ENCODE measurements at regions not wholly inside any gene's neighbourhood (a gene's known extent, or its start where the extent isn't known, plus 50 kb on each side); places are given as distances from the start of the nearest gene placed in this dataset.

DNA sequence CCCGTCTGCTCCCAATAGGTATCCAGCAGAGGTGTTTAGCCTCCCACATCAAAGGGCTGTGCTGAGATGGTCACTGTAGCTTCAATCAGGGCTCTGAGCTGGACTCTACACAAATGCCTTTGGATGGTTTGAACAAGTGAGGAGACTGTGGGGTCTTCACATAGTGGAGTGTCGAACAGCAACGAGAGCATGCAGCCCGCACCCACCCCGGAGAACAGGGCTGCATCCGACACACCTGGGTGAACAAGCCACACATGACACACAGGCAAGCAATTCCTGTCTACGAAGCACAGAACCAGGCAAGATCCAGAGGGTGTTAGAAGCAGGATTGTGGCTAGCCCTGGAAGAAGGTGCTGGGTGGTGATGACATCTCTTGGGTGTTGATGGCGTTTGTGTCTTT, 58.0 kb upstream of the FGF3 start:
- H3K4me2 ChIP-seq (ENCODE audit: insufficient read depth in 1 of 2, low read depth in 2 of 2, low read length in 2 of 2) = no peak overlapping the region
- POLR2A ChIA-PET (ENCODE audit: partially characterized antibody) = interaction anchor here (1.2 kb wide), 1 partner anchor 10 kb away, joined by 3 read pairs; no protein-coding TSS in a partner anchor
- H3K4me1 ChIP-seq (replicated peaks in 1 of 4; ENCODE audit: control insufficient read depth in 3 of 4, insufficient read depth in 4 of 4, low read length in 3 of 4) = peaks cover 0 to 8% (median 1%) of the 10 kb centered on the region in 4 experiments; a peak in 4 of 7 replicates
- no peak overlapping the region for H3K4me3 ChIP-seq (ENCODE audit: extremely low read depth in 1 of 4, insufficient read depth in 2 of 4, low read depth in 3 of 4, low read length in 4 of 4)
- WGBS, 2 experiments (ENCODE audit: extremely low coverage in 1 of 2, insufficient coverage in 1 of 2, insufficient read length in 1 of 2, insufficient replicate concordance in 2 of 2, low coverage in 1 of 2, low lambda C conversion rate in 2 of 2, missing lambda C conversion rate in 1 of 2) = 89% methylated on average over 8 of the region's 8 CpGs; no CpG with 5 or more reads in 1 of the 2 experiments
- no peaks in the 10 kb centered on the region for H3K79me2 ChIP-seq (ENCODE audit: control insufficient read depth in 1 of 2, insufficient read depth in 2 of 2, low read length in 2 of 2)
- H3K14ac ChIP-seq (ENCODE audit: insufficient read length) = no peak overlapping the region
- no peak overlapping the region for H2BK12ac ChIP-seq (ENCODE audit: low read depth, low read length)
- no peak overlapping the region for H3K56ac ChIP-seq (replicated peaks; ENCODE audit: insufficient read length, low read depth, low read length)
- no peaks in the 10 kb centered on the region for H4K20me1 ChIP-seq (replicated peaks in 1 of 2; ENCODE audit: control insufficient read depth in 1 of 2, insufficient read depth in 2 of 2, low read length in 2 of 2)
- no peak overlapping the region for H2BK5ac ChIP-seq (ENCODE audit: low read depth, low read length)
- TF ChIP-seq BACH1 (IDR thresholded peaks at IDR 0.05; ENCODE audit: low read length) (no peak), ASH2L (IDR thresholded peaks at IDR 0.05; ENCODE audit: low read length) (no peak), HDAC2 (IDR thresholded peaks at IDR 0.05; ENCODE audit: borderline replicate concordance in 1 of 2, low read depth in 2 of 2, low read length in 2 of 2) (no peak), KDM1A (IDR thresholded peaks at IDR 0.05; ENCODE audit: borderline replicate concordance, low read length) (no peak), RXRA (IDR thresholded peaks at IDR 0.05; ENCODE audit: insufficient read depth, low read depth, low read length) (no peak), GABPA (IDR thresholded peaks at IDR 0.05; ENCODE audit: borderline replicate concordance, insufficient read depth, low read length) (no peak)
- H2AFZ ChIP-seq (ENCODE audit: low read length) = no peak overlapping the region
- H3K23me2 ChIP-seq (ENCODE audit: low read depth, low read length) = 0 out of 2 replicates have a peak, but pooled peaks cover 2% of the 10 kb centered on the region
- H3K27ac ChIP-seq (ENCODE audit: low read depth, low read length) = no peak overlapping the region
- H3K4ac ChIP-seq (replicated peaks; ENCODE audit: insufficient read length, low read depth, low read length) = no peak overlapping the region
- CTCF ChIA-PET (ENCODE audit: partially characterized antibody) = interaction anchor here (0.8 to 1.3 kb wide), 4 partner anchors 11 to 176 kb away, joined by 3 to 5 read pairs (median 4); no protein-coding TSS in a partner anchor
- H3K79me1 ChIP-seq (ENCODE audit: low read depth, low read length) = no peaks in the 10 kb centered on the region
- no peak overlapping the region for H4K5ac ChIP-seq (ENCODE audit: insufficient read length, low read depth, low read length)
- FAIRE-seq = no peak
- H2AK5ac ChIP-seq (ENCODE audit: low read depth, low read length) = no peak overlapping the region
- no peak overlapping the region for H4K91ac ChIP-seq (replicated peaks; ENCODE audit: insufficient read length, low read length)
- no peak overlapping the region for H2BK20ac ChIP-seq (ENCODE audit: low read length)
- no peaks in the 10 kb centered on the region for H3K36me3 ChIP-seq (ENCODE audit: control insufficient read depth in 2 of 4, insufficient read depth in 4 of 4, low read length in 3 of 4)
- no peaks in the 10 kb centered on the region; a peak in 3 of 7 replicates for H3K27me3 ChIP-seq (replicated peaks in 1 of 4; ENCODE audit: control insufficient read depth in 3 of 4, extremely low read depth in 1 of 4, insufficient read depth in 3 of 4, low read length in 3 of 4)
- H3K9me3 ChIP-seq (ENCODE audit: insufficient read depth in 2 of 2, low read depth in 1 of 2, low read length in 1 of 2) = no peaks in the 10 kb centered on the region
- DNase-seq (ENCODE audit: low read depth in 1 of 2, low spot score in 2 of 2) = no peak
- H2BK15ac ChIP-seq (ENCODE audit: low read length) = no peak overlapping the region
- no peak overlapping the region for H2BK120ac ChIP-seq (replicated peaks; ENCODE audit: low read depth, low read length)
- H3K9ac ChIP-seq (replicated peaks in 1 of 4; ENCODE audit: extremely low read depth in 1 of 4, low read depth in 3 of 4, low read length in 3 of 4) = no peak overlapping the region
- no peak overlapping the region for H4K8ac ChIP-seq (ENCODE audit: extremely low read depth, insufficient read depth, low read length)
- no peak overlapping the region for H3K18ac ChIP-seq (ENCODE audit: extremely low read depth, low read length)
- H3K23ac ChIP-seq (ENCODE audit: insufficient read length) = no peak overlapping the region
